Heart right ventricle (tissue), 16 donors: ENCODE measurements at regions not wholly inside any gene's neighbourhood (a gene's known extent, or its start where the extent isn't known, plus 50 kb on each side); places are given as distances from the start of the nearest gene placed in this dataset.

ENCODE experiments used
- ATAC-seq, 8 donors: fragments of 200-7000 bp; cut with Tn5 transposase; one replicate each; pipeline ENCODE4 v1.9.1; 2020; ENCODE audit warnings: mild to moderate bottlenecking in 8 of 8, moderate library complexity in 8 of 8, moderate number of reproducible peaks in 1 of 8
- DNase-seq, 2 donors: peaks; one replicate each; pipeline ENCODE4 v3.0.0-alpha.2; 2020
- H3K27ac ChIP-seq, 10 donors: fragments of 200-600 bp; sonication (generic) in 2 of 10; one replicate each; pipeline versions ENCODE4 v1.5.0 to v1.8.0; 2020 to 2022; ENCODE audit warnings: mild to moderate bottlenecking in 3 of 10
- H3K27me3 ChIP-seq, 7 donors: fragments of 200-600 bp; one replicate each; pipeline ENCODE4 v1.8.0; 2021 to 2022; ENCODE audit warnings: mild to moderate bottlenecking in 2 of 7
- H3K36me3 ChIP-seq, 9 donors: fragments of 200-600 bp; sonication (generic) in 1 of 9; one replicate each; pipeline versions ENCODE4 v1.5.0 to v1.8.0; 2020 to 2022; ENCODE audit warnings: mild to moderate bottlenecking in 2 of 9
- H3K4me1 ChIP-seq, 9 donors: fragments of 200-600 bp; sonication (generic) in 1 of 9; one replicate each; pipeline versions ENCODE4 v1.5.0 to v1.8.0; 2020 to 2022; ENCODE audit warnings: mild to moderate bottlenecking in 4 of 9
- H3K4me3 ChIP-seq, 10 donors: fragments of 200-600 bp; sonication (generic) in 2 of 10; one replicate each; pipeline versions ENCODE4 v1.5.0 to v1.8.0; 2020 to 2022; ENCODE audit warnings: mild to moderate bottlenecking in 7 of 10, moderate library complexity in 2 of 10
- H3K9me3 ChIP-seq, 11 donors: fragments of 200-600 bp in 10 of 11; sonication (generic) in 2 of 11; one replicate each; pipeline versions ENCODE4 v1.5.0 to v1.8.0; 2013 to 2022; ENCODE audit warnings: mild to moderate bottlenecking in 2 of 11, control low read depth in 1 of 11, moderate library complexity in 1 of 11
- WGBS, 2 donors: extraction: QIAGEN DNeasy Blood & Tissue Kit; methylation state at CpG; one replicate each; pipeline ENCODE4 v1.1.7; 2013; ENCODE audit warnings: inconsistent platforms in 1 of 2; 5-methylcytosine and 5-hydroxymethylcytosine counted together
- intact Hi-C, 10 donors: fragments of 100-400 bp; cut with DNase I; formaldehyde crosslinking; loops; one replicate each; pipeline versions ENCODE4 v1.11.1 to v1.14.2; 2022
- TF ChIP-seq, protein P1 (sequence below), 9 donors: fragments of 200-600 bp; sonication (generic) in 2 of 9; IDR thresholded peaks; one replicate each; pipeline versions ENCODE4 v1.5.0 to v1.8.0; 2021 to 2022; ENCODE audit warnings: antibody characterized with exemption in 9 of 9, mild to moderate bottlenecking in 5 of 9, moderate library complexity in 1 of 9
- donor health status: Arrhythmogenic right ventricular cardiomyopathy.
- donor health status: ischemic (EF 13 %, LVEDD 7.1; RV severe dilation, severe dysfunction).
- donor health status: healthy with polysubstance abuse.
- donor health status: DM: no; HTN: yes; CAD: no.
- donor health status: DM: no; HTN: no; CAD: no.
- donor health status: ischemic (EF 25% LVEDD 6.9; RV normal size, moderate dysfunction).
- donor health status: ischemic (EF 25% LVEDD 5.7; RV mildly dilated, moderate dysfunction).
- donor health status: healthy.
- donor health status: DM: yes; HTN: yes; CAD: no.
- donor health status: Ischemic cardiomyopathy.
- donor health status: ischemic (EF 35%, LVEDD 5.7; RV mildly dilated, moderate dysfunction).
- donor health status: nonischemic (EF 11% LVEDD 7.7; RV severe dilation, severe dysfunction).
- donor health status: DM: yes; HTN: yes; CAD: no.
- donor health status: PGD.
- donor health status: ischemic (EF 29% LVEDD 5.4; RV normal size, mild dysfunction).
- donor health status: nonischemic (EF 23%, LVEDD 6.1; RV moderate dilation, normal function).

DNA sequence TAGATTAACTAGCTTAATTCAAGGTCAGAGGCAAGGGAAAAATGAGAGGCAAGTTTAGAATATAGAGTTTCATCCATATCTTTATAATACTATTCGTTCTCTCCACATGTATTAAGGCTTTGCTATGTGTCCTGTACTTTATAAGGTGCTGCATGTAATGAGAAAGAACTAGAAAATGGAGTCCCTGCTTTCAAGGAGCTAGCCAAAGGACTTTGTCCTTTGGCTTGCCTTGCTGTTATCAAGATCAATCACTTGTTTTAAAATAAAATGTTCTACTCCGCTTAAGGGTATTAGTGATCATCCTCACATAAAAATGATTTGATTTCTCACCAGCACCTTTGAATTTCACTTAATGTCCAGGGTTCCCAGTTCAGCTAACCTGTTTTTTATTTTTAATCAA is 470.9 kb downstream of the WDR72 start:
- Histone ChIP-seq H3K27me3 (no peaks in the 10 kb centered on the region), H3K4me1 (no peaks in the 10 kb centered on the region), H3K9me3 (no peaks in the 10 kb centered on the region), H3K27ac (no peak overlapping the region), H3K4me3 (no peak overlapping the region), H3K36me3 (no peaks in the 10 kb centered on the region)
- intact Hi-C loops: no loop called here
- no peak for ATAC-seq
- TF ChIP-seq, protein P1, sequence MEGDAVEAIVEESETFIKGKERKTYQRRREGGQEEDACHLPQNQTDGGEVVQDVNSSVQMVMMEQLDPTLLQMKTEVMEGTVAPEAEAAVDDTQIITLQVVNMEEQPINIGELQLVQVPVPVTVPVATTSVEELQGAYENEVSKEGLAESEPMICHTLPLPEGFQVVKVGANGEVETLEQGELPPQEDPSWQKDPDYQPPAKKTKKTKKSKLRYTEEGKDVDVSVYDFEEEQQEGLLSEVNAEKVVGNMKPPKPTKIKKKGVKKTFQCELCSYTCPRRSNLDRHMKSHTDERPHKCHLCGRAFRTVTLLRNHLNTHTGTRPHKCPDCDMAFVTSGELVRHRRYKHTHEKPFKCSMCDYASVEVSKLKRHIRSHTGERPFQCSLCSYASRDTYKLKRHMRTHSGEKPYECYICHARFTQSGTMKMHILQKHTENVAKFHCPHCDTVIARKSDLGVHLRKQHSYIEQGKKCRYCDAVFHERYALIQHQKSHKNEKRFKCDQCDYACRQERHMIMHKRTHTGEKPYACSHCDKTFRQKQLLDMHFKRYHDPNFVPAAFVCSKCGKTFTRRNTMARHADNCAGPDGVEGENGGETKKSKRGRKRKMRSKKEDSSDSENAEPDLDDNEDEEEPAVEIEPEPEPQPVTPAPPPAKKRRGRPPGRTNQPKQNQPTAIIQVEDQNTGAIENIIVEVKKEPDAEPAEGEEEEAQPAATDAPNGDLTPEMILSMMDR (IDR thresholded peaks at IDR 0.05): no peak
- DNase-seq: no peak
- 77 to 84% methylated on average over 2 of the region's 2 CpGs for WGBS, 2 donors

DNA sequence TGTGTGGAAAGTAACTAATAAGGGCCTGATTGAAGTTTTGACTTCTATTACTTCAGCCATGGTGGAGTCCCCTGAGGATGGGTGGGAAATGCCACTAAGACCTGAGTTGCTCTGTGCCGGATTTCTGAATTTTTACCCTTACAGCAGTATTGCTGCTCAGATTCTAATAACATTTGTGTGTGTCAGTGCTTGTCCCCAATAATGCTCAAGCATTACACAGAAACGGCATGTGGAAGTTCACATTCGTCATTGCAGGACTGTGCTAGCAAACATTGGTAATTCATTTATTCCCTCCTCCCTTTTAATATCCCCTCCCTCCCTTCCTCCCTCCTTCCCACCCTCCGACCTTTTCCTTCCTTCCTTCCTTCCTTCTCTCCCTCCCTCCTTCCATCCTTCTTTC is 484.5 kb upstream of the ONECUT1 start:
- Histone ChIP-seq H3K4me1 (no peaks in the 10 kb centered on the region), H3K27me3 (no peaks in the 10 kb centered on the region), H3K36me3 (no peaks in the 10 kb centered on the region), H3K4me3 (no peak overlapping the region), H3K27ac (no peak overlapping the region), H3K9me3 (no peaks in the 10 kb centered on the region)
- TF ChIP-seq, protein P1 (IDR thresholded peaks at IDR 0.05): no peak
- DNase-seq: no peak
- intact Hi-C loops: no loop called here
- 54 to 57% methylated on average over 4 of the region's 4 CpGs for WGBS, 2 donors
- ATAC-seq: no peak

DNA sequence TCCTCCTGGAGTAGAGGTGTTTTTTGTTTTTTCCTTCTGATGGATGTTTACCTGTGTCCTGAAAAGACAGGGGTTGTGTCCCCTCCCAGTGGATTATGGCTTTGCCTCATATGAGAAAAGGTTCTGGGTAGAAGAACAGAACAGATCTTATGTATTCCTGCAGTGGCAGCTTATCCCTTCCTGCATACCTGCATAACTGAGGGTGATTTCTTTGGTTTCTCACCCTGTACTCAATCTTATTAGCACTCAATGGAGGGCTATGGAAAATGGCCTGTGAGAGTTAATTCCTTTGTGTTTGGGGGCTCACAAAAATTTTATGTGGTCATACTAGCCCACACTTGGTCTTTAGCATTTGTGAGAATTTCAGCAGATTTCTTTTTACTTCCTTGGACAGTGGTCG is 482.0 kb upstream of the ONECUT1 start:
- 0% methylated on average over 1 of the region's 1 CpG for WGBS, 2 donors
- no peak for DNase-seq
- H3K36me3 ChIP-seq: no peaks in the 10 kb centered on the region

DNA sequence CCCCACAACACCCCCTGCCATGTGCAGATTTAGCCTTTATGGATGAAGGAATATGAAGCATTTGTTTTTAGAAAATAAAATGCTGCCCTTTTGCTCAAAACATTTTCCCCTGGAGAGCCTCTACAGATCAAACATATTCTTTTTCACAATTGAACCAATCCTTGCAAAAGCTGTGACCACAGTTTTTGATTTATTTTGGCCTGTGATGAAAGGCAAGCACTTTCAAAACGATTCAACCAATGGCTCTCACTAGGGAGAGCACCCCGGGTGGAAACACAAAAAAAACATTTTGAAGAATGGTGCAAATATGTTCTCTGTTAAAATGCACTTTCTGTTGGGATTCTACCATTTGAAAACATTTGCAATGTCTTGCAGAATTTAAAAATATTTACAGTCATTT is 476.0 kb upstream of the ONECUT1 start:
- Histone ChIP-seq H3K27ac (no peak overlapping the region), H3K27me3 (no peaks in the 10 kb centered on the region), H3K4me1 (no peaks in the 10 kb centered on the region), H3K9me3 (no peaks in the 10 kb centered on the region), H3K4me3 (no peak overlapping the region), H3K36me3 (no peaks in the 10 kb centered on the region)
- 49 to 58% methylated on average over 2 of the region's 2 CpGs for WGBS, 2 donors
- DNase-seq (no peak), ATAC-seq (no peak)
- TF ChIP-seq, protein P1 (IDR thresholded peaks at IDR 0.05): no peak
- intact Hi-C loops: no loop called here

More for the DNA sequence above, 482.0 kb upstream of the ONECUT1 start:
- H3K4me3 ChIP-seq: no peak overlapping the region
- no peaks in the 10 kb centered on the region for H3K27me3 ChIP-seq
- H3K27ac ChIP-seq: no peak overlapping the region
- intact Hi-C loops: no loop called here
- no peak for ATAC-seq
- H3K4me1 ChIP-seq: no peaks in the 10 kb centered on the region
- H3K9me3 ChIP-seq: no peaks in the 10 kb centered on the region
- TF ChIP-seq, protein P1 (IDR thresholded peaks at IDR 0.05): no peak

DNA sequence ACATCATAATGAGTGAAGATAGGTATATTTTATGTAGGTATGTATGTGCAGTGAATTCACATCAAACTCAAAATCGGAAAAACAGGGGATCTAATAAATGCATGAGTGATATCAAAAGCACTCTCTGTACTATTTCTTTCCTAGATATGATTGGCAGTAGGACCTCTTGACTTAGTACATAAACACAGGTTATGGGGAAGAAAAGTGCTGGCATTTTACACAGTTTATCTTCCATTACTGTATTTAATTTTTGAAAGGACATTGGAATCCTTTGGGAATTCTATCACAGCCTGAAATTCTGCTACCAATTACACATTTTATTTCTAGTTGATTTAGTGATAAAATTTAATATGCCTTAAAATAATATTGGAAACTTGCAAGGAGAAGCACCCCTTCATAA is 470.5 kb upstream of the ONECUT1 start:
- 71 to 73% methylated on average over 1 of the region's 1 CpG for whole genome bisulfite sequencing, 2 donors
- Histone ChIP-seq H3K4me1 (no peaks in the 10 kb centered on the region), H3K4me3 (no peak overlapping the region), H3K36me3 (no peaks in the 10 kb centered on the region), H3K27ac (no peak overlapping the region), H3K9me3 (no peaks in the 10 kb centered on the region), H3K27me3 (no peaks in the 10 kb centered on the region)
- ATAC-seq (no peak), DNase-seq (no peak)
- intact Hi-C loops: no loop called here
- TF ChIP-seq, protein P1 (IDR thresholded peaks at IDR 0.05): no peak
